ENCODE measurements at regions not wholly inside any gene's neighbourhood (a gene's known extent, or its start where the extent isn't known, plus 50 kb on each side); places are given as distances from the start of the nearest gene placed in this dataset.
"Not testable (repeated sequence)": the region's sequence is repeated elsewhere in the genome, so short reads cannot be mapped to it uniquely, and the experiment has no call there.

DNA sequence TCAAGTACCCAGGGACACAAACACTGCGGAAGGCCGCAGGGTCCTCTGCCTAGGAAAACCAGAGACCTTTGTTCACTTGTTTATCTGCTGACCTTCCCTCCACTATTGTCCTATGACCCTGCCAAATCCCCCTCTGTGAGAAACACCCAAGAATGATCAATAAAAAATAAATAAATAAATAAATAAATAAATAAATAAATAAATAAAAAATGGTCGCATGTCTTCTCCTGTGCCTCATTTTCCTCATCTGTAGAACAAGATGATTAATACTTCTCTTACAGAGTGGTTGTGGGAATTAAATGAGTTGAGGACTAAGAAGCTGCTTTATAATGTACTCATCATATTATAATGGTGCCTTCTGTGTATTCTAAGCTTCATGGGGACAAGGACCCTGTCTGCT is 149.4 kb upstream of the METTL14 start:
- TF ChIP-seq, protein P1, sequence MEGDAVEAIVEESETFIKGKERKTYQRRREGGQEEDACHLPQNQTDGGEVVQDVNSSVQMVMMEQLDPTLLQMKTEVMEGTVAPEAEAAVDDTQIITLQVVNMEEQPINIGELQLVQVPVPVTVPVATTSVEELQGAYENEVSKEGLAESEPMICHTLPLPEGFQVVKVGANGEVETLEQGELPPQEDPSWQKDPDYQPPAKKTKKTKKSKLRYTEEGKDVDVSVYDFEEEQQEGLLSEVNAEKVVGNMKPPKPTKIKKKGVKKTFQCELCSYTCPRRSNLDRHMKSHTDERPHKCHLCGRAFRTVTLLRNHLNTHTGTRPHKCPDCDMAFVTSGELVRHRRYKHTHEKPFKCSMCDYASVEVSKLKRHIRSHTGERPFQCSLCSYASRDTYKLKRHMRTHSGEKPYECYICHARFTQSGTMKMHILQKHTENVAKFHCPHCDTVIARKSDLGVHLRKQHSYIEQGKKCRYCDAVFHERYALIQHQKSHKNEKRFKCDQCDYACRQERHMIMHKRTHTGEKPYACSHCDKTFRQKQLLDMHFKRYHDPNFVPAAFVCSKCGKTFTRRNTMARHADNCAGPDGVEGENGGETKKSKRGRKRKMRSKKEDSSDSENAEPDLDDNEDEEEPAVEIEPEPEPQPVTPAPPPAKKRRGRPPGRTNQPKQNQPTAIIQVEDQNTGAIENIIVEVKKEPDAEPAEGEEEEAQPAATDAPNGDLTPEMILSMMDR (conservative IDR thresholded peaks at IDR 0.05 in 1 of 2, IDR thresholded peaks at IDR 0.05 in 1 of 2; ENCODE audit: extremely low read depth in 1 of 2, insufficient read depth in 1 of 2, low read depth in 1 of 2, low read length in 2 of 2): not testable (repeated sequence)
- not testable (repeated sequence) for TF ChIP-seq EZH2 (IDR thresholded peaks at IDR 0.05; ENCODE audit: borderline replicate concordance, low read length)
